ENCODE measurements at regions not wholly inside any gene's neighbourhood (a gene's known extent, or its start where the extent isn't known, plus 50 kb on each side); places are given as distances from the start of the nearest gene placed in this dataset.

- no peaks in the 10 kb centered on the region for H3K36me3 ChIP-seq (ENCODE audit: insufficient read depth, low read length)
- no peaks in the 10 kb centered on the region for H3K9me3 ChIP-seq (ENCODE audit: low read depth, low read length)
- no peak overlapping the region for H3K9ac ChIP-seq (ENCODE audit: insufficient read length)
- TF ChIP-seq FOXP2 (optimal IDR thresholded peaks at IDR 0.05; ENCODE audit: control extremely low read depth, extremely low read length, insufficient read depth), result no peak
- no peak for TF ChIP-seq EZH2 (IDR thresholded peaks at IDR 0.05)
- no peak overlapping the region for H3K27ac ChIP-seq
- no peak overlapping the region for H3K4me3 ChIP-seq
- no peak for DNase-seq (ENCODE audit: low read depth, low spot score)
Measured at GRCh38 chr5:133895979-133896845, 72.2 kb downstream of the C5orf15 start.

GRCh38 chr5:133894143-133894542 is 74.3 kb downstream of the C5orf15 start:
- DNase-seq (ENCODE audit: low read depth, low spot score), result no peak
- H3K4me3 ChIP-seq, result no peak overlapping the region
- H3K36me3 ChIP-seq (ENCODE audit: insufficient read depth, low read length), result no peaks in the 10 kb centered on the region
- H3K9me3 ChIP-seq (ENCODE audit: low read depth, low read length), result no peaks in the 10 kb centered on the region
- H3K9ac ChIP-seq (ENCODE audit: insufficient read length), result no peak overlapping the region
- H3K27ac ChIP-seq, result no peak overlapping the region
- no peak for TF ChIP-seq FOXP2 (optimal IDR thresholded peaks at IDR 0.05; ENCODE audit: control extremely low read depth, extremely low read length, insufficient read depth)
- no peak for TF ChIP-seq EZH2 (IDR thresholded peaks at IDR 0.05)
- no peak for TF ChIP-seq POLR2AphosphoS5 (IDR thresholded peaks at IDR 0.05; ENCODE audit: borderline replicate concordance, low read depth, low read length)

- no peak for TF ChIP-seq FOXP2 (optimal IDR thresholded peaks at IDR 0.05; ENCODE audit: control extremely low read depth, extremely low read length, insufficient read depth)
- no peak for TF ChIP-seq EZH2 (IDR thresholded peaks at IDR 0.05)
- no peak for TF ChIP-seq POLR2AphosphoS5 (IDR thresholded peaks at IDR 0.05; ENCODE audit: borderline replicate concordance, low read depth, low read length)
- no peak overlapping the region for H3K27ac ChIP-seq
- H3K9ac ChIP-seq (ENCODE audit: insufficient read length), result no peak overlapping the region
- H3K4me3 ChIP-seq, result no peak overlapping the region
- H3K9me3 ChIP-seq (ENCODE audit: low read depth, low read length), result no peaks in the 10 kb centered on the region
- DNase-seq (ENCODE audit: low read depth, low spot score), result no peak
- no peaks in the 10 kb centered on the region for H3K36me3 ChIP-seq (ENCODE audit: insufficient read depth, low read length)
Measured at GRCh38 chr5:133892774-133893173, 75.7 kb downstream of the C5orf15 start.

- DNase-seq (ENCODE audit: low read depth, low spot score), result no peak
- Histone ChIP-seq H3K4me3 (no peak overlapping the region), H3K27ac (no peak overlapping the region), H3K9me3 (ENCODE audit: low read depth, low read length) (no peaks in the 10 kb centered on the region), H3K9ac (ENCODE audit: insufficient read length) (no peak overlapping the region), H3K36me3 (ENCODE audit: insufficient read depth, low read length) (no peaks in the 10 kb centered on the region)
- TF ChIP-seq EZH2 (IDR thresholded peaks at IDR 0.05), result no peak
- no peak for TF ChIP-seq POLR2AphosphoS5 (IDR thresholded peaks at IDR 0.05; ENCODE audit: borderline replicate concordance, low read depth, low read length)
- TF ChIP-seq FOXP2 (optimal IDR thresholded peaks at IDR 0.05; ENCODE audit: control extremely low read depth, extremely low read length, insufficient read depth), result no peak
Measured at GRCh38 chr5:133892306-133892705, 76.1 kb downstream of the C5orf15 start.

- no peak for DNase-seq (ENCODE audit: low read depth, low spot score)
- Histone ChIP-seq H3K9me3 (ENCODE audit: low read depth, low read length) (no peaks in the 10 kb centered on the region), H3K36me3 (ENCODE audit: insufficient read depth, low read length) (no peaks in the 10 kb centered on the region), H3K27ac (no peak overlapping the region), H3K4me3 (no peak overlapping the region), H3K9ac (ENCODE audit: insufficient read length) (no peak overlapping the region)
- TF ChIP-seq FOXP2 (optimal IDR thresholded peaks at IDR 0.05; ENCODE audit: control extremely low read depth, extremely low read length, insufficient read depth) (no peak), EZH2 (IDR thresholded peaks at IDR 0.05) (no peak), POLR2AphosphoS5 (IDR thresholded peaks at IDR 0.05; ENCODE audit: borderline replicate concordance, low read depth, low read length) (no peak)
Measured at GRCh38 chr5:133891390-133891789, 77.0 kb downstream of the C5orf15 start.

- TF ChIP-seq EZH2 (IDR thresholded peaks at IDR 0.05), result no peak
- TF ChIP-seq FOXP2 (optimal IDR thresholded peaks at IDR 0.05; ENCODE audit: control extremely low read depth, extremely low read length, insufficient read depth), result no peak
- no peak for TF ChIP-seq POLR2AphosphoS5 (IDR thresholded peaks at IDR 0.05; ENCODE audit: borderline replicate concordance, low read depth, low read length)
- Histone ChIP-seq H3K4me3 (no peak overlapping the region), H3K36me3 (ENCODE audit: insufficient read depth, low read length) (no peaks in the 10 kb centered on the region), H3K27ac (no peak overlapping the region), H3K9me3 (ENCODE audit: low read depth, low read length) (no peaks in the 10 kb centered on the region), H3K9ac (ENCODE audit: insufficient read length) (no peak overlapping the region)
- DNase-seq (ENCODE audit: low read depth, low spot score), result no peak
Measured at GRCh38 chr5:133890776-133891280, 77.6 kb downstream of the C5orf15 start.

- no peak for TF ChIP-seq EZH2 (IDR thresholded peaks at IDR 0.05)
- TF ChIP-seq FOXP2 (optimal IDR thresholded peaks at IDR 0.05; ENCODE audit: control extremely low read depth, extremely low read length, insufficient read depth), result no peak
- no peak for TF ChIP-seq POLR2AphosphoS5 (IDR thresholded peaks at IDR 0.05; ENCODE audit: borderline replicate concordance, low read depth, low read length)
- H3K9ac ChIP-seq (ENCODE audit: insufficient read length), result no peak overlapping the region
- no peaks in the 10 kb centered on the region for H3K36me3 ChIP-seq (ENCODE audit: insufficient read depth, low read length)
- DNase-seq (ENCODE audit: low read depth, low spot score), result no peak
- no peak overlapping the region for H3K4me3 ChIP-seq
- no peaks in the 10 kb centered on the region for H3K9me3 ChIP-seq (ENCODE audit: low read depth, low read length)
- no peak overlapping the region for H3K27ac ChIP-seq
Measured at GRCh38 chr5:133890314-133890713, 78.1 kb downstream of the C5orf15 start.

GRCh38 chr5:133889271-133889905 is 79.0 kb downstream of the C5orf15 start:
- Histone ChIP-seq H3K9ac (ENCODE audit: insufficient read length) (no peak overlapping the region), H3K9me3 (ENCODE audit: low read depth, low read length) (no peaks in the 10 kb centered on the region), H3K36me3 (ENCODE audit: insufficient read depth, low read length) (no peaks in the 10 kb centered on the region), H3K4me3 (no peak overlapping the region), H3K27ac (no peak overlapping the region)
- no peak for DNase-seq (ENCODE audit: low read depth, low spot score)
- TF ChIP-seq EZH2 (IDR thresholded peaks at IDR 0.05) (no peak), FOXP2 (optimal IDR thresholded peaks at IDR 0.05; ENCODE audit: control extremely low read depth, extremely low read length, insufficient read depth) (no peak), POLR2AphosphoS5 (IDR thresholded peaks at IDR 0.05; ENCODE audit: borderline replicate concordance, low read depth, low read length) (no peak)
